Stimulated activated CD4-positive, alpha-beta T cell treated with anti-CD3 and anti-CD28 coated beads, Interleukin-2, amount 100 ng/mL, for 4 hours (primary cell): ENCODE measurements at regions not wholly inside any gene's neighbourhood (a gene's known extent, or its start where the extent isn't known, plus 50 kb on each side); places are given as distances from the start of the nearest gene placed in this dataset.
"Not testable (repeated sequence)": the region's sequence is repeated elsewhere in the genome, so short reads cannot be mapped to it uniquely, and the experiment has no call there.

ENCODE experiments used
- DNase-seq: peaks from one replicate; pipeline ENCODE4 v3.0.0-alpha.2; 2020; ENCODE audit warnings: low read depth

GRCh38 chr9:7622481-7622880 lies 177.1 kb downstream of the DMAC1 start:
- DNase-seq: no peak

GRCh38 chr9:7615344-7615743 lies 184.2 kb downstream of the DMAC1 start:
- no peak for DNase-seq

GRCh38 chr9:7613931-7614330 lies 185.6 kb downstream of the DMAC1 start:
- no peak for DNase-seq

- DNase-seq: no peak
Observed at GRCh38 chr9:7608261-7608660, 191.3 kb downstream of the DMAC1 start.

- no peak for DNase-seq
Observed at GRCh38 chr9:7607421-7607820, 192.2 kb downstream of the DMAC1 start.

- no peak for DNase-seq
Observed at GRCh38 chr9:7606591-7606990, 193.0 kb downstream of the DMAC1 start.

GRCh38 chr9:7601739-7602138 lies 197.8 kb downstream of the DMAC1 start:
- DNase-seq: no peak

- no peak for DNase-seq
Observed at GRCh38 chr9:7597716-7598115, 201.9 kb downstream of the DMAC1 start.

- no peak for DNase-seq
Observed at GRCh38 chr9:7592321-7593316, 207.0 kb downstream of the DMAC1 start.

GRCh38 chr9:7591501-7591900 lies 208.1 kb downstream of the DMAC1 start:
- DNase-seq: no peak

GRCh38 chr9:7580568-7580967 lies 219.0 kb downstream of the DMAC1 start:
- DNase-seq: no peak

GRCh38 chr9:7579351-7579750 lies 220.2 kb downstream of the DMAC1 start:
- no peak for DNase-seq

GRCh38 chr9:7578951-7579350 lies 220.6 kb downstream of the DMAC1 start:
- DNase-seq: no peak

- peak; percentile 51 for DNase-seq
Observed at GRCh38 chr9:7570107-7570720, 229.4 kb downstream of the DMAC1 start.

GRCh38 chr9:7567687-7568086 lies 231.9 kb downstream of the DMAC1 start:
- DNase-seq: no peak

- no peak for DNase-seq
Observed at GRCh38 chr9:7561527-7562080, 238.0 kb downstream of the DMAC1 start.

GRCh38 chr9:7560669-7561305 lies 238.8 kb downstream of the DMAC1 start:
- no peak for DNase-seq

GRCh38 chr9:7554699-7555098 lies 244.9 kb downstream of the DMAC1 start:
- DNase-seq: no peak

- DNase-seq: not testable (repeated sequence)
Observed at GRCh38 chr9:7552706-7553105, 246.9 kb downstream of the DMAC1 start.

GRCh38 chr9:7549249-7549648 lies 250.3 kb downstream of the DMAC1 start:
- DNase-seq: no peak

GRCh38 chr9:7546261-7546660 lies 253.3 kb downstream of the DMAC1 start:
- DNase-seq: no peak

- no peak for DNase-seq
Observed at GRCh38 chr9:7545371-7546165, 254.0 kb downstream of the DMAC1 start.
